Kidney capillary endothelial cell (primary cell): ENCODE measurements at regions not wholly inside any gene's neighbourhood (a gene's known extent, or its start where the extent isn't known, plus 50 kb on each side); places are given as distances from the start of the nearest gene placed in this dataset.
A peak's percentile ranks its signal among the peaks of the same experiment; 100 is the strongest.
"Not testable (repeated sequence)": the region's sequence is repeated elsewhere in the genome, so short reads cannot be mapped to it uniquely, and the experiment has no call there.

ENCODE experiments used
- DNase-seq: peaks from one replicate; pipeline ENCODE4 v3.0.0-alpha.2; 2018; ENCODE audit warnings: low spot score

- no peak for DNase-seq
Measured at GRCh38 chr3:115388811-115389210, 234.5 kb upstream of the GAP43 start.

DNA sequence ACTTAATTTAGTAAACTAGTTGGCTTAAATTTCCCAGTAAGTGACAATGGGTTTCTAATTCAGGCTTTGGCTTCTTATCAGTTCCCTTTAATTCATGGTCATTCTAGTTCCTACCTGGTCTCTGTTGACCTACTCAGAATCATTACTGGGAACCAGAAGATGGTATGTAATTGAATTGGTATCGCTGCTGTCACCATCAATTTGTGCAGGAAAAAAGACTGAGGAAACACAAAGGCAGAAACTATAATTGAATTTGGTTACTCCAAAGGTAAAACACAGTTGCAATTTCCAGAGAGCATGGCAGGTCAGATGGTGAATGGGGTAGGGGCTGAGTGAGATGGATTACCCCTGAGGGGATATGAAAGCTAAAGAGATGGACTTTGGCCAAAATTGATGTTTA is 226.5 kb upstream of the GAP43 start:
- no peak for DNase-seq

- DNase-seq = no peak
Measured at GRCh38 chr3:115397433-115397832, 225.9 kb upstream of the GAP43 start.

GRCh38 chr3:115398506-115398905 is 224.8 kb upstream of the GAP43 start:
- no peak for DNase-seq

DNA sequence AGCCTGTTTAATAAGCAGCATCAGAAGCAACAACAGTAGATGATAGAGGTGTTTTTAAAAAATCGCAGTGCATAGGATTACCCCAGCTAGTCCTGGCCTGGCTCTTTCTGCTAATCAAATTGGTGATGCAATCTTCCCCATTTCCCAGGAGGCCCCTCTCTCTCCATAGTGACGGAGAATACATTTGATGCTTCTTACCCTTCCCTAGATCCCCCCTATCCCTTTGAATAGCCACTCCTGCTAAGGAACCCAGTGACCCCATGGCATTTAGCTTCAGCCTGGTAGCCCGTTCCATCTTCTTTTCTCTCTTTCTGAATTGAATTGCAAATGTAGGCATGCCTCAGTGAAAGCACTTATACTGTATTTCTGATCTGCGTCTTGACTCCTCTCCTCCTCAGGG is 223.6 kb upstream of the GAP43 start:
- DNase-seq = no peak

DNA sequence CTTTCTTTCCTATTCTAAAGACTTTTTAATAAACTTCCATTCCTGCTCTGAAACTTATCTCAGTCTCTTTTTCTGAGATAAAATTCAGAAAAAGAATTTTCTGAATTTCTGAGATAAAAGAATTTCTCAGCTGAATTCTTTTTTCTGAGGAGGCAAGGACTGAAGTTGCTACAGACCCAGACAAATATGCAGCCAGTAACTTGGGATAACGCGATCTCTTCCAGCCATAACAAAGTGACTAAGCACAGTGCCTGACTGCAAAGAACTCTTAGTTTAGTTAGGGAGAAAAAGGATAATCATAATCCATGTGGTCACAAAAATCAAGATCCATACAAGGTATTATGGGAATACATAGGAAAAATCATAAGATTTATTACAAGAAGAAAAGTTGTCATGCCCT is 222.0 kb upstream of the GAP43 start:
- no peak for DNase-seq

- DNase-seq = peak; percentile 16
Measured at GRCh38 chr3:115401851-115402501, 221.3 kb upstream of the GAP43 start.

GRCh38 chr3:115402651-115403050 is 220.7 kb upstream of the GAP43 start:
- no peak for DNase-seq

DNA sequence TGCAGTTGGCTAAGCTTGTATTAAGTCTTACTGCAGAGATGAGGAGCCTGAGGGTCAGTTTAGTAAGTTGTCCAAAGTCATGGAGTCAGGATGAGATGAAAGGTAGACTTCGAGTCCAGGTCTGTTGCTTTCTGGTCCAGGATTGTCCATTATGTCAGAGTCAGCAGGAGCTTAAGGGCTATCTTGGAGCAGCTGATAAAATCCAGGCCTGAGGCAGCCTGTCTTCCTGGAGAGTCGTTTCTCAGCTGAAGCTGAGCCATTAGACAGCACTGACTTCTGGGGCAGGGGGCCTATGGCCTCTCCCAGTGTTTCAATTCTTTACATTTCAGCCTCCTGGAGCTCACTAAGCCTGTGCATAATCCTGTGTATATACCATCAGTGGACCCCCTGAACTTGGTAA is 219.5 kb upstream of the GAP43 start:
- DNase-seq = no peak

GRCh38 chr3:115409596-115409995 is 213.7 kb upstream of the GAP43 start:
- no peak for DNase-seq

- DNase-seq = not testable (repeated sequence)
Measured at GRCh38 chr3:115414610-115415009, 208.7 kb upstream of the GAP43 start.

GRCh38 chr3:115415246-115415996 is 207.9 kb upstream of the GAP43 start:
- no peak for DNase-seq

- no peak for DNase-seq
Measured at GRCh38 chr3:115418583-115418982, 204.7 kb upstream of the GAP43 start.

DNA sequence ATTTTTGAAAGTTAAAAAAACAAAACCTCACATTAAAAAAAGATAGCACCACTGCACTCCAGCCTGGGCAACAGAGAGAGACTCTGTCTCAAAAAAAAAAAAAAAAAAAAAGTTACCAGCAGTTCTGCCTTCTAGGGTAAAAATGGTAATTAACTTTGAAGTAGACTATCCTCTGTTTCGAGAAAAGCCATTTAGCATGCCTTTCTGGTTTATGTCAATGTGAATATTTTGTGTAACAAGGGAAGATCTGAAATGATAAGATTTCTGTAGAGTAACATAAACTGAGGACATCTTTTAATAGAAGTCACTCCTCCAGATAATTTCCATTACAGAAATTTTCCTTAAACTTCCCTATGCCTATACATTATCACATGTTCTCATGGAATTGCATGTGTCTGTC is 203.2 kb upstream of the GAP43 start:
- DNase-seq = no peak

DNA sequence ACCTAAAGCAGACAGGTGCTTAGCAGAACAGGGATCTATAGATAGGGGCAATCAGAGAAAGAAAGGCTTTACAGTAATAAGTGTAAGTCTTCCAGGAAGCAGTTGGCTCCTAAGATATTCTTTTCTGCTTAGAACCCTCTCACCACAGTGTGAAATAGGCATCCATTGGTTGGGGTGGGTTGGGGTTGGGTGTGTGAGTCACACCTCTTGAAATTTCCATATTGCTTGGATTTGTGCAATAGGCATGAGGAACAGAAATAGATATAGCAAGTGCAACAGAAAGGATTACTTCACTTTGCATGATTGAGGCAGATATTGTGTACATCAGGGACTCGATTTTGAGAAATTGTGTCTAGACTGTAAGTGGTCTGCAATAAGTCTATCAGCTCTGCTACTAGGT is 200.1 kb upstream of the GAP43 start:
- no peak for DNase-seq

GRCh38 chr3:115428841-115429240 is 194.5 kb upstream of the GAP43 start:
- no peak for DNase-seq

DNA sequence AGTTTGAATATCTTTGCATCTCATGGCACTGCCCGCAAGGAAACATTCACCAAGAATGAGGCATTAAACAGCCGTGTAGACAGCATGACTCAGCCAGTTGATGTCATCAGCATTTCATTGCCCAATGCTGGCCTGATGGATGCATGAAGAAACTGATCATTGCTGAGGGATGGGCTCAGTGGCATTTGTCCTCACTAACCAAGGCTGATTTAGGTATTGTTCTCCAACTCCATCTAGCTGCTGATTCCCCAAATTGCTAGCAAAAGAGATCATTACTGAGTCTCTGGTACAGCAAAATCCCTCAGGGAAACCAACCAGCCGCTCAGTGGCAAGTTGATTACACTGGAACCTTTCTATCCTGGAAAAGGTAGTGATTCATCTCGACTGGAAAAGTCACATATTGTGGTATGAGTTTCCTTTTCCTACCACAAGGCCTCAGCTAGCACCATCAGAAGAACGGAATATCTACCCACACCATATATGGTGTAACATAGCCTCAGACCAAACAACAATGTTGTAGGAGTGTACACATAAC is 186.5 kb upstream of the GAP43 start:
- DNase-seq = peak; percentile 60

GRCh38 chr3:115438799-115439198 is 184.5 kb upstream of the GAP43 start:
- no peak for DNase-seq

DNA sequence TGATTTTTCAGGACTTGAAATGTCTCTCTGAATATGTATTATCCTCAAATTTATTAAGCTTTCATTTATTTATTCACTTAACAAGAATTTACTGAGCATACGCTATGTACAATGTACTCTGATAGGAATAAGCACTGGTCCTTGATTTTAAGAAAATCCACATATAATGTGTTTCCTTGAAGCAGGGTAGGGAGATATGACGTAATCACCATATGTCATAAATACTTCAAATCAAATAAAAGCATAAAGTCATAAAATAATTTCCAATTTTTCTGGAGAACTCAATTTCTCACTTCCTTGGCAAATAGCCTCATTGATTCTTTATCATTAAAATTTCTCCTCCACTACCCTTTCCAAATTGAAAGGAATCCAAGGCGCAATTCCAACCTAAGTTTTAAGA is 177.8 kb upstream of the GAP43 start:
- DNase-seq = no peak

DNA sequence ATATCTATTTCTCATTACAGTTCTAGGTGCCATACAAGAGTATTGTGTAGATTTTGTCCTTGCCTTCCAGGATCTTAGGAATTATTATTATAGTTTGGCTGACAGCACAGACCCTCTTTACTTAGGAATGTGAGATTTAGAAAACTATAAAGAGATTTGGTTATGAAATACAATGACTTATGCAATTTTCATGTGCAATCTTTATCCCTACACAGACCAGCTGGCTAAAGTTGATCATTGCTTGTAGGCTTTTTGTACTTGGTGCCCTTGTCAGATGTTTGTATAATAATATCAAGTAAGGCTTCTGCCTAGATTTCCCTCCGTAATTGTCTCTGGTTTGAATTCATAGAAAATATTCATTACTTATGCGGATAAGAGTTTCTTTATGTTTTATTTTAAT is 174.5 kb upstream of the GAP43 start:
- no peak for DNase-seq

- no peak for DNase-seq
Measured at GRCh38 chr3:115450036-115450435, 173.3 kb upstream of the GAP43 start.

- DNase-seq = no peak
Measured at GRCh38 chr3:115464036-115464435, 159.3 kb upstream of the GAP43 start.

DNA sequence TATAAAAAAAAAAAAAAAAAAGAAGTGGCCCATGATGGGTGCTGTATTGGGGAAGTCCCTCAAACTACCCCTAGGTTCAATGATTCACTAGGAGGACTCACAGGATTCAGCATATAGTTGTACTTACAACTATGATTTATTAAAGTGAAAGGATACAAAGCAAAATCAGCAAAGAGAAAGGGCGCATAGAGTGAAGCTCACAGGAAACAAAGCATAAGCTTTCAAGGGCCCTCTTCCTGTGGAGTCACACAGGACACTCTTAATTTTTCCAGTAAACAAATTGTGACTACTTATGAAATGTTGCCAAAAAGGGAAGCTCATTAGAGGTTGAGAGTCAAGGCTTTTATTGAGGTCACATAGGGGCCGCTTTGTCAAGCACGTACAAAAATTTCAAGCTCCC is 153.7 kb upstream of the GAP43 start:
- DNase-seq = peak; percentile 22

- no peak for DNase-seq
Measured at GRCh38 chr3:115470254-115470653, 153.1 kb upstream of the GAP43 start.
